Panc1 (cell line): ENCODE measurements at regions not wholly inside any gene's neighbourhood (a gene's known extent, or its start where the extent isn't known, plus 50 kb on each side); places are given as distances from the start of the nearest gene placed in this dataset.

Experiments used
- ATAC-seq: fragments of 200-7000 bp; cut with Tn5 transposase; 2 replicates; pipeline ENCODE4 v1.9.1; 2020; ENCODE audit warnings: mild to moderate bottlenecking, moderate library complexity
- BruUV-seq: library from RNA; stranded (reverse); fragments of 400-500 nt; replicated peaks from 2 replicates; lab custom pipeline; 2021; lab: Mats Ljungman, UMichigan
- CTCF ChIA-PET: fragments of 300-600 bp; sonication (Branson Sonifier 250); formaldehyde crosslinking; loops from one replicate; lab custom pipeline; 2022; ENCODE audit warnings: antibody characterized with exemption; lab: Charles Lee
- POLR2A ChIA-PET: fragments of 300-600 bp; sonication (Branson Sonifier 250); formaldehyde crosslinking; loops from one replicate; lab custom pipeline; 2022; ENCODE audit warnings: antibody characterized with exemption; lab: Charles Lee
- DNase-seq: peaks from one replicate; pipeline ENCODE4 v3.0.0-alpha.2; 2010; ENCODE audit warnings: low read depth, low spot score
- H3K27ac ChIP-seq: 2 replicates; pipeline ENCODE4 v1.5.1; 2011; ENCODE audit warnings: mild to moderate bottlenecking, low read length, inconsistent platforms
- H3K27me3 ChIP-seq: fragments of 200-500 bp; sonication (Bioruptor generic); 2 replicates; pipeline ENCODE4 v1.6.0; 2014; ENCODE audit warnings: low read length, inconsistent platforms; ENCODE audit not compliant: control insufficient read depth, insufficient read depth
- H3K36me3 ChIP-seq: fragments of 200-500 bp; sonication (Bioruptor generic); 2 replicates; pipeline ENCODE4 v1.5.1; 2014; ENCODE audit warnings: inconsistent platforms, mild to moderate bottlenecking, low read length, moderate library complexity; ENCODE audit not compliant: control insufficient read depth, insufficient read depth
- H3K4me1 ChIP-seq: 2 replicates; pipeline ENCODE4 v1.5.1; 2011; ENCODE audit warnings: inconsistent platforms, mild to moderate bottlenecking, low read length, moderate library complexity; ENCODE audit not compliant: control insufficient read depth, insufficient read depth
- H3K4me3 ChIP-seq, 2 experiments: 2 replicates each; pipeline ENCODE4 v1.5.1; 2011 to 2012; ENCODE audit warnings: low read depth in 2 of 2, low read length in 2 of 2, mild to moderate bottlenecking in 2 of 2, inconsistent platforms in 1 of 2, moderate library complexity in 1 of 2
- H3K9me3 ChIP-seq: fragments of 200-500 bp; sonication (Bioruptor generic); 2 replicates; pipeline ENCODE4 v1.5.1; 2014; ENCODE audit warnings: low read depth, mild to moderate bottlenecking, inconsistent platforms, low read length, moderate library complexity; ENCODE audit not compliant: control insufficient read depth, insufficient read depth
- CTCF ChIP-seq: fragments of 450-650 bp; IDR thresholded peaks from 2 replicates; pipeline ENCODE4 v1.5.1; 2017; ENCODE audit warnings: mild to moderate bottlenecking
- POLR2AphosphoS5 ChIP-seq: IDR thresholded peaks from 2 replicates; pipeline ENCODE4 v1.6.1; 2012; ENCODE audit warnings: mild to moderate bottlenecking, low read depth, low read length, moderate library complexity
- REST ChIP-seq, 2 experiments: IDR thresholded peaks; 2 replicates each; pipeline ENCODE4 v1.6.1; 2011 to 2012; ENCODE audit warnings: low read depth in 2 of 2, control low read depth in 1 of 2, low read length in 1 of 2, mild to moderate bottlenecking in 1 of 2, moderate library complexity in 1 of 2; ENCODE audit not compliant: insufficient read depth in 1 of 2
- SIN3A ChIP-seq: IDR thresholded peaks from 2 replicates; pipeline ENCODE4 v1.6.1; 2012; ENCODE audit warnings: low read depth, mild to moderate bottlenecking, low read length, moderate library complexity, borderline replicate concordance; ENCODE audit not compliant: insufficient read depth
- TCF7L2 ChIP-seq: IDR thresholded peaks from 2 replicates; pipeline ENCODE4 v1.6.1; 2011; ENCODE audit warnings: mild to moderate bottlenecking, low read depth, low read length, inconsistent platforms
- in situ Hi-C: cut with HindIII; loops from 2 replicates; pipeline ENCODE4 v1.10.0; 2016; ENCODE audit warnings: low sequenced_read_pairs, low pct_unique_long_range_greater_than_20kb
- intact Hi-C: fragments of 100-400 bp; cut with micrococcal nuclease; formaldehyde crosslinking; loops from one replicate; pipeline ENCODE4 v1.10.0; 2022; ENCODE audit not compliant: unreplicated experiment

GRCh38 chrX:148441387-148441786, 59.0 kb upstream of the AFF2 start:
- no peak for DNase-seq
- intact Hi-C loops: no loop called here
- H3K4me1 ChIP-seq: no peaks in the 10 kb centered on the region
- no peak for TF ChIP-seq TCF7L2
- TF ChIP-seq POLR2AphosphoS5: no peak
- TF ChIP-seq SIN3A: no peak
- TF ChIP-seq CTCF: no peak
- TF ChIP-seq REST (IDR thresholded peaks at IDR 0.05; ENCODE audit: insufficient read depth in 1 of 2, low read depth in 2 of 2, low read length in 1 of 2): no peak
- no peaks in the 10 kb centered on the region for H3K9me3 ChIP-seq
- POLR2A ChIA-PET: no interaction called here
- no peaks in the 10 kb centered on the region for H3K27me3 ChIP-seq
- no TSS peak for BruUV-seq
- H3K27ac ChIP-seq: no peak overlapping the region
- CTCF ChIA-PET: no interaction called here
- H3K36me3 ChIP-seq: no peaks in the 10 kb centered on the region; the same call in 1 of the 2 replicates
- no peak for ATAC-seq
- no peak overlapping the region for H3K4me3 ChIP-seq
- in situ Hi-C loops: no loop called here

GRCh38 chrX:148443216-148443615, 57.2 kb upstream of the AFF2 start:
- in situ Hi-C loops (no loop called here), intact Hi-C loops (no loop called here)
- no peaks in the 10 kb centered on the region for H3K9me3 ChIP-seq
- H3K36me3 ChIP-seq: no peaks in the 10 kb centered on the region; the same call in 1 of the 2 replicates
- no peaks in the 10 kb centered on the region for H3K4me1 ChIP-seq
- DNase-seq (no peak), ATAC-seq (no peak)
- ChIA-PET POLR2A (no interaction called here), CTCF (no interaction called here)
- BruUV-seq: no TSS peak
- no peak overlapping the region for H3K27ac ChIP-seq
- H3K4me3 ChIP-seq: no peak overlapping the region
- TF ChIP-seq POLR2AphosphoS5 (no peak), SIN3A (no peak), REST (IDR thresholded peaks at IDR 0.05; ENCODE audit: insufficient read depth in 1 of 2, low read depth in 2 of 2, low read length in 1 of 2) (no peak), TCF7L2 (no peak), CTCF (no peak)
- no peaks in the 10 kb centered on the region for H3K27me3 ChIP-seq
